ENCODE measurements at regions not wholly inside any gene's neighbourhood (a gene's known extent, or its start where the extent isn't known, plus 50 kb on each side); places are given as distances from the start of the nearest gene placed in this dataset.

- no peak overlapping the region for H2AFZ ChIP-seq (ENCODE audit: low read depth, low read length, severe bottlenecking)
- no peaks in the 10 kb centered on the region for H3K36me3 ChIP-seq (ENCODE audit: low read length)
- no peaks in the 10 kb centered on the region for H3K9me2 ChIP-seq (replicated peaks; ENCODE audit: insufficient read depth, low read length)
- no peaks in the 10 kb centered on the region for H3K79me2 ChIP-seq (ENCODE audit: insufficient read depth, low read length)
- no peaks in the 10 kb centered on the region for H4K20me1 ChIP-seq (ENCODE audit: low read depth, low read length)
- H3K27me3 ChIP-seq (ENCODE audit: low read length), result no peaks in the 10 kb centered on the region
- H3K4me3 ChIP-seq (ENCODE audit: insufficient read depth, low read length, poor library complexity, severe bottlenecking), result no peak overlapping the region
- no peaks in the 10 kb centered on the region for H3F3A ChIP-seq (ENCODE audit: insufficient read depth)
- H3K9ac ChIP-seq (ENCODE audit: low read length), result no peak overlapping the region
- no peak overlapping the region for H3K27ac ChIP-seq (ENCODE audit: low read depth, low read length)
- no peak overlapping the region for H3K4me2 ChIP-seq (ENCODE audit: low read depth, low read length, poor library complexity, severe bottlenecking)
- no peaks in the 10 kb centered on the region for H3K9me3 ChIP-seq (ENCODE audit: insufficient read depth, low read length)
- no peak for TF ChIP-seq EZH2phosphoT487 (conservative IDR thresholded peaks at IDR 0.05; ENCODE audit: low read length)
- TF ChIP-seq, protein P1, sequence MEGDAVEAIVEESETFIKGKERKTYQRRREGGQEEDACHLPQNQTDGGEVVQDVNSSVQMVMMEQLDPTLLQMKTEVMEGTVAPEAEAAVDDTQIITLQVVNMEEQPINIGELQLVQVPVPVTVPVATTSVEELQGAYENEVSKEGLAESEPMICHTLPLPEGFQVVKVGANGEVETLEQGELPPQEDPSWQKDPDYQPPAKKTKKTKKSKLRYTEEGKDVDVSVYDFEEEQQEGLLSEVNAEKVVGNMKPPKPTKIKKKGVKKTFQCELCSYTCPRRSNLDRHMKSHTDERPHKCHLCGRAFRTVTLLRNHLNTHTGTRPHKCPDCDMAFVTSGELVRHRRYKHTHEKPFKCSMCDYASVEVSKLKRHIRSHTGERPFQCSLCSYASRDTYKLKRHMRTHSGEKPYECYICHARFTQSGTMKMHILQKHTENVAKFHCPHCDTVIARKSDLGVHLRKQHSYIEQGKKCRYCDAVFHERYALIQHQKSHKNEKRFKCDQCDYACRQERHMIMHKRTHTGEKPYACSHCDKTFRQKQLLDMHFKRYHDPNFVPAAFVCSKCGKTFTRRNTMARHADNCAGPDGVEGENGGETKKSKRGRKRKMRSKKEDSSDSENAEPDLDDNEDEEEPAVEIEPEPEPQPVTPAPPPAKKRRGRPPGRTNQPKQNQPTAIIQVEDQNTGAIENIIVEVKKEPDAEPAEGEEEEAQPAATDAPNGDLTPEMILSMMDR (IDR thresholded peaks at IDR 0.05; ENCODE audit: insufficient read depth, low read length, poor library complexity, severe bottlenecking), result no peak
These were observed 837.9 kb upstream of the LCORL start for GRCh38 chr4:18859468-18859867.

GRCh38 chr4:18858229-18858922 lies 836.8 kb upstream of the LCORL start:
- no peaks in the 10 kb centered on the region for H3K9me3 ChIP-seq (ENCODE audit: insufficient read depth, low read length)
- no peaks in the 10 kb centered on the region for H3F3A ChIP-seq (ENCODE audit: insufficient read depth)
- no peak overlapping the region for H3K9ac ChIP-seq (ENCODE audit: low read length)
- H3K79me2 ChIP-seq (ENCODE audit: insufficient read depth, low read length), result no peaks in the 10 kb centered on the region
- H2AFZ ChIP-seq (ENCODE audit: low read depth, low read length, severe bottlenecking), result no peak overlapping the region
- no peak overlapping the region for H3K4me3 ChIP-seq (ENCODE audit: insufficient read depth, low read length, poor library complexity, severe bottlenecking)
- no peak for TF ChIP-seq EZH2phosphoT487 (conservative IDR thresholded peaks at IDR 0.05; ENCODE audit: low read length)
- TF ChIP-seq, protein P1 (IDR thresholded peaks at IDR 0.05; ENCODE audit: insufficient read depth, low read length, poor library complexity, severe bottlenecking), result no peak
- H3K36me3 ChIP-seq (ENCODE audit: low read length), result no peaks in the 10 kb centered on the region
- no peaks in the 10 kb centered on the region for H3K27me3 ChIP-seq (ENCODE audit: low read length)
- H3K27ac ChIP-seq (ENCODE audit: low read depth, low read length), result no peak overlapping the region
- H4K20me1 ChIP-seq (ENCODE audit: low read depth, low read length), result no peaks in the 10 kb centered on the region
- no peaks in the 10 kb centered on the region for H3K9me2 ChIP-seq (replicated peaks; ENCODE audit: insufficient read depth, low read length)
- no peak overlapping the region for H3K4me2 ChIP-seq (ENCODE audit: low read depth, low read length, poor library complexity, severe bottlenecking)

- H3K27ac ChIP-seq (ENCODE audit: low read depth, low read length), result no peak overlapping the region
- H3K79me2 ChIP-seq (ENCODE audit: insufficient read depth, low read length), result no peaks in the 10 kb centered on the region
- no peaks in the 10 kb centered on the region for H3K36me3 ChIP-seq (ENCODE audit: low read length)
- no peak for TF ChIP-seq EZH2phosphoT487 (conservative IDR thresholded peaks at IDR 0.05; ENCODE audit: low read length)
- TF ChIP-seq, protein P1 (IDR thresholded peaks at IDR 0.05; ENCODE audit: insufficient read depth, low read length, poor library complexity, severe bottlenecking), result no peak
- H3F3A ChIP-seq (ENCODE audit: insufficient read depth), result no peaks in the 10 kb centered on the region
- H3K9me3 ChIP-seq (ENCODE audit: insufficient read depth, low read length), result no peaks in the 10 kb centered on the region
- no peaks in the 10 kb centered on the region for H4K20me1 ChIP-seq (ENCODE audit: low read depth, low read length)
- no peak overlapping the region for H3K4me3 ChIP-seq (ENCODE audit: insufficient read depth, low read length, poor library complexity, severe bottlenecking)
- H3K9ac ChIP-seq (ENCODE audit: low read length), result no peak overlapping the region
- H2AFZ ChIP-seq (ENCODE audit: low read depth, low read length, severe bottlenecking), result no peak overlapping the region
- H3K4me2 ChIP-seq (ENCODE audit: low read depth, low read length, poor library complexity, severe bottlenecking), result no peak overlapping the region
- no peaks in the 10 kb centered on the region for H3K27me3 ChIP-seq (ENCODE audit: low read length)
- no peaks in the 10 kb centered on the region for H3K9me2 ChIP-seq (replicated peaks; ENCODE audit: insufficient read depth, low read length)
These were observed 829.3 kb upstream of the LCORL start for GRCh38 chr4:18850867-18851266.

Data from SU-DHL-6 (cell line).